Fibroblast of lung (primary cell): ENCODE measurements at regions not wholly inside any gene's neighbourhood (a gene's known extent, or its start where the extent isn't known, plus 50 kb on each side); places are given as distances from the start of the nearest gene placed in this dataset.

Source experiments
- DNase-seq, 2 donors: peaks; one replicate each; pipeline versions ENCODE4 v3.0.0 to v3.0.0-alpha.2; 2010; ENCODE audit warnings: low read depth in 2 of 2
- H2AFZ ChIP-seq: 2 replicates; pipeline ENCODE4 v1.5.1; 2012; ENCODE audit warnings: low read length, control low read depth, inconsistent platforms
- H3K27ac ChIP-seq: 2 replicates; pipeline ENCODE4 v1.5.1; 2011; ENCODE audit warnings: low read length, control low read depth; ENCODE audit not compliant: insufficient read depth
- H3K27me3 ChIP-seq: 2 replicates; pipeline ENCODE4 v1.5.1; 2011; ENCODE audit warnings: mild to moderate bottlenecking, low read length; ENCODE audit not compliant: control insufficient read depth, insufficient read depth
- H3K36me3 ChIP-seq: 2 replicates; pipeline ENCODE4 v1.5.1; 2011; ENCODE audit warnings: low read length; ENCODE audit not compliant: control insufficient read depth, insufficient read depth
- H3K4me1 ChIP-seq: 2 replicates; pipeline ENCODE4 v1.5.1; 2011; ENCODE audit warnings: low read length; ENCODE audit not compliant: control insufficient read depth, insufficient read depth; ENCODE audit errors: extremely low read depth
- H3K4me2 ChIP-seq: 2 replicates; pipeline ENCODE4 v1.5.1; 2011; ENCODE audit warnings: low read length, control low read depth; ENCODE audit not compliant: insufficient read depth; ENCODE audit errors: extremely low read depth
- H3K4me3 ChIP-seq, 4 experiments: fragments of 200-600 bp in 1 of 4; sonication (generic) in 1 of 4; replicated peaks in 1 of 4; 2 replicates each; pipeline ENCODE4 v1.5.1; 2011 to 2016; ENCODE audit warnings: low read length in 4 of 4, low read depth in 3 of 4, mild to moderate bottlenecking in 3 of 4, control low read depth in 2 of 4, inconsistent platforms in 1 of 4, mixed read lengths in 1 of 4; ENCODE audit not compliant: insufficient read depth in 1 of 4; ENCODE audit errors: control extremely low read depth in 1 of 4
- H3K79me2 ChIP-seq: 2 replicates; pipeline ENCODE4 v1.5.1; 2012; ENCODE audit warnings: mild to moderate bottlenecking, low read length, inconsistent platforms; ENCODE audit not compliant: control insufficient read depth, insufficient read depth
- H3K9ac ChIP-seq: 2 replicates; pipeline ENCODE4 v1.5.1; 2011; ENCODE audit warnings: mild to moderate bottlenecking, low read length, control low read depth; ENCODE audit not compliant: insufficient read depth
- H3K9me3 ChIP-seq: 2 replicates; pipeline ENCODE4 v1.5.1; 2012; ENCODE audit warnings: low read depth, low read length; ENCODE audit not compliant: control insufficient read depth, insufficient read depth
- H4K20me1 ChIP-seq: 2 replicates; pipeline ENCODE4 v1.5.1; 2011; ENCODE audit warnings: low read length; ENCODE audit not compliant: control insufficient read depth, insufficient read depth; ENCODE audit errors: extremely low read depth
- CTCF ChIP-seq, 2 donors: IDR thresholded peaks in 1 of 2; conservative IDR thresholded peaks in 1 of 2; 1 replicate in 1 of 2; 2 replicates in 1 of 2; pipeline ENCODE4 v1.5.1; 2011 to 2012; ENCODE audit warnings: low read length in 2 of 2, control low read depth in 1 of 2, inconsistent platforms in 1 of 2, low read depth in 1 of 2, mild to moderate bottlenecking in 1 of 2
- EZH2 ChIP-seq: IDR thresholded peaks from 2 replicates; pipeline ENCODE4 v1.5.1; 2012; ENCODE audit warnings: low read length, control low read depth, mild to moderate bottlenecking; ENCODE audit errors: missing control alignments

- no peak overlapping the region for H3K27ac ChIP-seq
- no peak overlapping the region for H2AFZ ChIP-seq
- no peaks in the 10 kb centered on the region for H3K36me3 ChIP-seq
- no peaks in the 10 kb centered on the region for H3K79me2 ChIP-seq
- no peaks in the 10 kb centered on the region for H3K27me3 ChIP-seq
- no peaks in the 10 kb centered on the region for H3K9me3 ChIP-seq
- TF ChIP-seq EZH2: no peak
- no peak for TF ChIP-seq CTCF (conservative IDR thresholded peaks at IDR 0.05 in 1 of 2, IDR thresholded peaks at IDR 0.05 in 1 of 2; ENCODE audit: low read depth in 1 of 2, low read length in 2 of 2)
- H3K9ac ChIP-seq: no peak overlapping the region
- H4K20me1 ChIP-seq: no peaks in the 10 kb centered on the region
- no peak for DNase-seq
- H3K4me2 ChIP-seq: no peak overlapping the region
- no peaks in the 10 kb centered on the region for H3K4me1 ChIP-seq
- H3K4me3 ChIP-seq: no peak overlapping the region
These were observed 133.3 kb upstream of the GUCY1A2 start for GRCh38 chr11:107151579-107151978.

GRCh38 chr11:107151158-107151557 is 132.9 kb upstream of the GUCY1A2 start:
- DNase-seq: no peak
- Histone ChIP-seq H3K79me2 (no peaks in the 10 kb centered on the region), H3K9me3 (no peaks in the 10 kb centered on the region), H3K27me3 (no peaks in the 10 kb centered on the region), H3K36me3 (no peaks in the 10 kb centered on the region), H3K9ac (no peak overlapping the region), H3K4me1 (no peaks in the 10 kb centered on the region), H4K20me1 (no peaks in the 10 kb centered on the region), H3K4me2 (no peak overlapping the region), H3K4me3 (no peak overlapping the region), H2AFZ (no peak overlapping the region), H3K27ac (no peak overlapping the region)
- no peak for TF ChIP-seq EZH2
- TF ChIP-seq CTCF (conservative IDR thresholded peaks at IDR 0.05 in 1 of 2, IDR thresholded peaks at IDR 0.05 in 1 of 2; ENCODE audit: low read depth in 1 of 2, low read length in 2 of 2): no peak

DNA sequence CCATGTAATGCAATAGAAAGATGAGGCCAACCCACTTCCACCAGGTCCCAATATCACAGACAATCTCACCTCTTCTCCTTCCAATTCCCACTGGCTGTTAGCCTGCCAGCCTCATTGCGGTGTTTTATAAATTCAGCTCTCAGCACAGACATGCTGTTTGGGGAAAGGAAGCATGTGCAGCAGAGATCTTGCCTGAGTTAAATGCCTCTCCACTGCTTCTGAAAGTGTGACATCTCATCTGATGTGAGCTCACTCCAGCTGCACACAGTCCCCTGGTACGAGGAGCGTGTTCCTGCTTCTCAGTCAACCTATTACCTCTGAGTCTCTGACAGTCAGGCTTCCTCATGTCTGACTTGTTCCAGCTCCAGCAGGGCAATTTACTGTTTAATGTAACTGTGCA is 122.7 kb upstream of the GUCY1A2 start:
- Histone ChIP-seq H3K4me2 (no peak overlapping the region), H3K4me1 (no peaks in the 10 kb centered on the region), H3K27me3 (no peaks in the 10 kb centered on the region), H3K79me2 (no peaks in the 10 kb centered on the region), H3K27ac (no peak overlapping the region), H4K20me1 (no peaks in the 10 kb centered on the region), H3K9ac (no peak overlapping the region), H3K4me3 (no peak overlapping the region), H3K36me3 (no peaks in the 10 kb centered on the region), H2AFZ (no peak overlapping the region), H3K9me3 (no peaks in the 10 kb centered on the region)
- no peak for DNase-seq
- TF ChIP-seq EZH2: no peak
- no peak for TF ChIP-seq CTCF (conservative IDR thresholded peaks at IDR 0.05 in 1 of 2, IDR thresholded peaks at IDR 0.05 in 1 of 2; ENCODE audit: low read depth in 1 of 2, low read length in 2 of 2)
